Fibroblast of upper back skin (primary cell): ENCODE measurements at regions not wholly inside any gene's neighbourhood (a gene's known extent, or its start where the extent isn't known, plus 50 kb on each side); places are given as distances from the start of the nearest gene placed in this dataset.
"Not testable (repeated sequence)": the region's sequence is repeated elsewhere in the genome, so short reads cannot be mapped to it uniquely, and the experiment has no call there.

Experiments used
- DNase-seq: peaks from one replicate; pipeline ENCODE4 v3.0.0-alpha.2; 2013

- not testable (repeated sequence) for DNase-seq
Observed at GRCh38 chr3:16077146-16077545, 97.3 kb upstream of the GALNT15 start.

GRCh38 chr3:16077681-16078080, 96.8 kb upstream of the GALNT15 start:
- peak; percentile 87 for DNase-seq

- peak; percentile 96 for DNase-seq
Observed at GRCh38 chr3:16079519-16079918, 95.0 kb upstream of the GALNT15 start.

- DNase-seq, result no peak
Observed at GRCh38 chr3:16081661-16082060, 92.8 kb upstream of the GALNT15 start.

- peak; percentile 95 for DNase-seq
Observed at GRCh38 chr3:16084887-16085286, 89.6 kb upstream of the GALNT15 start.

GRCh38 chr3:16085410-16085809, 89.1 kb upstream of the GALNT15 start:
- DNase-seq, result no peak

- DNase-seq, result peak; percentile 66
Observed at GRCh38 chr3:16085884-16086608, 88.4 kb upstream of the GALNT15 start.

GRCh38 chr3:16086690-16087089, 87.8 kb upstream of the GALNT15 start:
- no peak for DNase-seq

- no peak for DNase-seq
Observed at GRCh38 chr3:16088496-16088895, 86.0 kb upstream of the GALNT15 start.

GRCh38 chr3:16089521-16089920, 85.0 kb upstream of the GALNT15 start:
- DNase-seq, result peak; percentile 74

- peak; percentile 100 for DNase-seq
Observed at GRCh38 chr3:16090024-16090423, 84.5 kb upstream of the GALNT15 start.

GRCh38 chr3:16090706-16091105, 83.8 kb upstream of the GALNT15 start:
- no peak for DNase-seq

GRCh38 chr3:16092923-16093322, 81.6 kb upstream of the GALNT15 start:
- DNase-seq, result no peak

GRCh38 chr3:16101295-16102186, 72.9 kb upstream of the GALNT15 start:
- peak; percentile 47 for DNase-seq

GRCh38 chr3:16102187-16102561, 72.3 kb upstream of the GALNT15 start:
- DNase-seq, result no peak

GRCh38 chr3:16102905-16103364, 71.5 kb upstream of the GALNT15 start:
- DNase-seq, result peak; percentile 97

GRCh38 chr3:16103472-16103871, 71.0 kb upstream of the GALNT15 start:
- DNase-seq, result peak; percentile 98

GRCh38 chr3:16104156-16104555, 70.3 kb upstream of the GALNT15 start:
- DNase-seq, result peak; percentile 82

GRCh38 chr3:16106050-16106449, 68.4 kb upstream of the GALNT15 start:
- DNase-seq, result no peak

- DNase-seq, result no peak
Observed at GRCh38 chr3:16108424-16108823, 66.1 kb upstream of the GALNT15 start.

- DNase-seq, result no peak
Observed at GRCh38 chr3:16109929-16110328, 64.6 kb upstream of the GALNT15 start.

- peak; percentile 79 for DNase-seq
Observed at GRCh38 chr3:16112910-16113504, 61.5 kb upstream of the GALNT15 start.

- DNase-seq, result peak; percentile 87
Observed at GRCh38 chr3:16113704-16114103, 60.8 kb upstream of the GALNT15 start.

- DNase-seq, result no peak
Observed at GRCh38 chr3:16114429-16114828, 60.1 kb upstream of the GALNT15 start.
